ENCODE measurements at regions not wholly inside any gene's neighbourhood (a gene's known extent, or its start where the extent isn't known, plus 50 kb on each side); places are given as distances from the start of the nearest gene placed in this dataset.

DNA sequence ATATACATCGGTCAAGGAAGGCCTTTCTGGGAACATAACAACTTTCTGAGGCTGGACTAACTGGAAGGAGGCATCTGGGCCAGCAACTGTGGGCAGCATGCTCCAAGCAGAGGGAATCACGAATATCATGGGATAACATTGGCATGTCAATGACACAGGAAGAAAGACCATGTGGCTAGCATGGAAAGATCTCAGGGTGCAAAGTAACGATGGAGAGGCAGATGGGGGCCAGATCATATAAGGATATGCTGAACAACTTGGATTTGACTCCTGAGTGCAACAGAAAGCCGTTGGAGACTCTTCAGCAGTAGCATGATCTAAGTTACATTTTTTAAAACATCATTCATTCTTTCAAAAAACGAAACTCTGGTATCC is 133.6 kb downstream of the FOXI3 start:
- peaks cover 13% of the 10 kb centered on the region for H3K9me3 Mint-ChIP-seq
- no peak overlapping the region for H3K4me3 Mint-ChIP-seq
- no peak for TF ChIP-seq EMX1 (CRISPR knock-in tag; IDR thresholded peaks at IDR 0.05)
- no peak for TF ChIP-seq ZNF219 (CRISPR knock-in tag; IDR thresholded peaks at IDR 0.05; ENCODE audit: borderline replicate concordance)
- no peak for TF ChIP-seq ATF3 (CRISPR knock-in tag; conservative IDR thresholded peaks at IDR 0.05)
- no peak for TF ChIP-seq NFE2L1 (CRISPR knock-in tag; IDR thresholded peaks at IDR 0.05)
- TF ChIP-seq MXD4 (CRISPR knock-in tag; IDR thresholded peaks at IDR 0.05; ENCODE audit: borderline replicate concordance) = no peak
- no peak for ATAC-seq
- no peak for DNase-seq (ENCODE audit: low spot score)
- peaks cover 13% of the 10 kb centered on the region for H3K4me1 Mint-ChIP-seq
- H3K36me3 Mint-ChIP-seq = no peaks in the 10 kb centered on the region
- POLR2A ChIA-PET = no interaction called here
- H3K27me3 Mint-ChIP-seq (ENCODE audit: low read depth) = no peaks in the 10 kb centered on the region
- no peak overlapping the region for H3K27ac Mint-ChIP-seq
- CTCF ChIA-PET = no interaction called here

- H3K9me3 Mint-ChIP-seq = peaks cover 13% of the 10 kb centered on the region
- TF ChIP-seq RELA (CRISPR knock-in tag; IDR thresholded peaks at IDR 0.05; ENCODE audit: borderline replicate concordance) (no peak), ZNF219 (CRISPR knock-in tag; IDR thresholded peaks at IDR 0.05; ENCODE audit: borderline replicate concordance) (no peak), ETV6 (CRISPR knock-in tag; IDR thresholded peaks at IDR 0.05) (no peak), FOXJ3 (CRISPR knock-in tag; IDR thresholded peaks at IDR 0.05; ENCODE audit: borderline replicate concordance) (no peak)
- ChIA-PET POLR2A (no interaction called here), CTCF (no interaction called here)
- peaks cover 13% of the 10 kb centered on the region for H3K4me1 Mint-ChIP-seq
- H3K27me3 Mint-ChIP-seq (ENCODE audit: low read depth) = no peaks in the 10 kb centered on the region
- no peak for DNase-seq (ENCODE audit: low spot score)
- H3K4me3 Mint-ChIP-seq = no peak overlapping the region
- no peak for ATAC-seq
- no peak overlapping the region for H3K27ac Mint-ChIP-seq
- H3K36me3 Mint-ChIP-seq = no peaks in the 10 kb centered on the region
Observed at GRCh38 chr2:88318071-88318955, 134.2 kb downstream of the FOXI3 start.

DNA sequence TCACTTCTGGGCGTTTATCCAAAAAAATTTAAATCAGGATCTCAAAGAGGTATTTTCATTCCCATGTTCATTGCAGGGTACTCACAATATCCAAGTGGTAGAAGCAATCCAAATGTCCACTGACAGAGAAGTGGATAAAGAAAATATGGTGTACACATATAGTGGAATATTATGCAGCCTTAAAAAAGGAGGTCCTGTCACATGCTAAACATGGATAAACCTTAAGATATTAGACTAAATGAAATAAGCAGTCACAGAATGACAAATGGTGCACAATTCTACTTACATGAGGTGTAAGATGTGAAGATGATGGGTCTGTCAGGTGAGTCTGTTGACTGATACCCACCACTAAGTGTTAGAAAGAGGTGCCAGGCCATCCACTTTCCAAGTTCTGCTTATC is 140.6 kb downstream of the THNSL2 start:
- no peaks in the 10 kb centered on the region; the same call in 1 of the 2 replicates for H3K4me1 Mint-ChIP-seq
- H3K27me3 Mint-ChIP-seq (ENCODE audit: low read depth) = no peaks in the 10 kb centered on the region
- peaks cover 7% of the 10 kb centered on the region for H3K36me3 Mint-ChIP-seq
- H3K9me3 Mint-ChIP-seq = peaks cover 41% of the 10 kb centered on the region
- ChIA-PET CTCF (interaction anchor here (1.1 kb wide), 1 partner anchor 119 kb away, joined by 3 read pairs; no protein-coding TSS in a partner anchor), POLR2A (no interaction called here)
- no peak for DNase-seq (ENCODE audit: low spot score)
- no peak for TF ChIP-seq TP53 (CRISPR knock-in tag; IDR thresholded peaks at IDR 0.05)
- H3K27ac Mint-ChIP-seq = no peak overlapping the region
- ATAC-seq = no peak
- no peak overlapping the region for H3K4me3 Mint-ChIP-seq

GRCh38 chr2:88307817-88308216 is 137.7 kb downstream of the THNSL2 start:
- H3K36me3 Mint-ChIP-seq = peaks cover 7% of the 10 kb centered on the region
- POLR2A ChIA-PET = interaction anchor here (0.6 kb wide), 1 partner anchor 107 kb away, joined by 3 read pairs; no protein-coding TSS in a partner anchor
- no peak overlapping the region for H3K27ac Mint-ChIP-seq
- H3K4me1 Mint-ChIP-seq = no peaks in the 10 kb centered on the region; the same call in 1 of the 2 replicates
- peak; percentile 66 for ATAC-seq
- H3K27me3 Mint-ChIP-seq (ENCODE audit: low read depth) = no peaks in the 10 kb centered on the region
- H3K9me3 Mint-ChIP-seq = peaks cover 37% of the 10 kb centered on the region
- no peak overlapping the region for H3K4me3 Mint-ChIP-seq
- CTCF ChIA-PET = interaction anchor here (0.6 to 1.7 kb wide), 15 partner anchors 11 to 247 kb away, joined by 3 to 36 read pairs (median 4); no protein-coding TSS in a partner anchor
- TF ChIP-seq PRRX2 (CRISPR knock-in tag; IDR thresholded peaks at IDR 0.05) (no peak), OVOL2 (CRISPR knock-in tag; IDR thresholded peaks at IDR 0.05; ENCODE audit: borderline replicate concordance) (no peak), CTCF (IDR thresholded peaks at IDR 0.05) (peak; percentile 35; the same call in 1 of the 2 replicates), ZNF138 (CRISPR knock-in tag; conservative IDR thresholded peaks at IDR 0.05) (no peak)
- peak; percentile 52 for DNase-seq (ENCODE audit: low spot score)

- H3K36me3 Mint-ChIP-seq = no peaks in the 10 kb centered on the region
- no peak overlapping the region for H3K4me3 Mint-ChIP-seq
- ChIA-PET CTCF (no interaction called here), POLR2A (no interaction called here)
- H3K27me3 Mint-ChIP-seq (ENCODE audit: low read depth) = no peaks in the 10 kb centered on the region
- H3K27ac Mint-ChIP-seq = no peak overlapping the region
- H3K4me1 Mint-ChIP-seq = no peaks in the 10 kb centered on the region; the same call in 1 of the 2 replicates
- no peak for ATAC-seq
- H3K9me3 Mint-ChIP-seq = peaks cover 14% of the 10 kb centered on the region
- no peak for DNase-seq (ENCODE audit: low spot score)
- no peak for TF ChIP-seq ATF1 (CRISPR knock-in tag; IDR thresholded peaks at IDR 0.05)
- TF ChIP-seq, protein P1, sequence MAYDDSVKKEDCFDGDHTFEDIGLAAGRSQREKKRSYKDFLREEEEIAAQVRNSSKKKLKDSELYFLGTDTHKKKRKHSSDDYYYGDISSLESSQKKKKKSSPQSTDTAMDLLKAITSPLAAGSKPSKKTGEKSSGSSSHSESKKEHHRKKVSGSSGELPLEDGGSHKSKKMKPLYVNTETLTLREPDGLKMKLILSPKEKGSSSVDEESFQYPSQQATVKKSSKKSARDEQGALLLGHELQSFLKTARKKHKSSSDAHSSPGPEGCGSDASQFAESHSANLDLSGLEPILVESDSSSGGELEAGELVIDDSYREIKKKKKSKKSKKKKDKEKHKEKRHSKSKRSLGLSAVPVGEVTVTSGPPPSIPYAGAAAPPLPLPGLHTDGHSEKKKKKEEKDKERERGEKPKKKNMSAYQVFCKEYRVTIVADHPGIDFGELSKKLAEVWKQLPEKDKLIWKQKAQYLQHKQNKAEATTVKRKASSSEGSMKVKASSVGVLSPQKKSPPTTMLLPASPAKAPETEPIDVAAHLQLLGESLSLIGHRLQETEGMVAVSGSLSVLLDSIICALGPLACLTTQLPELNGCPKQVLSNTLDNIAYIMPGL (CRISPR knock-in tag; IDR thresholded peaks at IDR 0.05) = no peak
- TF ChIP-seq ZNF281 (CRISPR knock-in tag; IDR thresholded peaks at IDR 0.05) = no peak
- TF ChIP-seq ATF2 (CRISPR knock-in tag; IDR thresholded peaks at IDR 0.05; ENCODE audit: borderline replicate concordance, low read depth) = no peak
Observed at GRCh38 chr2:88303865-88304264, 133.7 kb downstream of the THNSL2 start.
